ENCODE measurements at regions not wholly inside any gene's neighbourhood (a gene's known extent, or its start where the extent isn't known, plus 50 kb on each side); places are given as distances from the start of the nearest gene placed in this dataset.

GRCh38 chr11:97332271-97332670 is 942.5 kb downstream of the JRKL start:
- WGBS, 2 experiments (ENCODE audit: extremely low coverage in 2 of 2, insufficient read length in 1 of 2), result no CpG with 5 or more reads among the region's 2 CpGs
- Histone ChIP-seq H4K8ac (ENCODE audit: low read depth in 2 of 2, low read length in 2 of 2) (no peak overlapping the region), H3K36me3 (ENCODE audit: control insufficient read depth, insufficient read depth, low read length) (no peaks in the 10 kb centered on the region), H3K9ac (ENCODE audit: low read depth, low read length) (no peak overlapping the region), H3K79me1 (ENCODE audit: low read depth in 1 of 2, low read length in 2 of 2) (no peaks in the 10 kb centered on the region), H3K9me3 (ENCODE audit: control insufficient read depth, insufficient read depth, low read length) (peaks cover 5% of the 10 kb centered on the region), H3K27me3 (ENCODE audit: control insufficient read depth, insufficient read depth, low read length) (no peaks in the 10 kb centered on the region), H3K18ac (ENCODE audit: low read depth, low read length) (no peak overlapping the region), H2AK5ac (ENCODE audit: low read depth, low read length) (no peak overlapping the region), H3K23ac (ENCODE audit: low read depth, low read length) (no peak overlapping the region), H2BK15ac (ENCODE audit: low read depth, low read length) (no peak overlapping the region), H3K4me3 (ENCODE audit: insufficient read depth, low read depth, low read length) (no peak overlapping the region), H2BK5ac (ENCODE audit: low read depth, low read length, poor library complexity, severe bottlenecking) (no peak overlapping the region), H2AFZ (replicated peaks; ENCODE audit: low read length, poor library complexity) (no peak overlapping the region), H3K4ac (ENCODE audit: low read depth, low read length) (no peak overlapping the region), H3K56ac (ENCODE audit: extremely low read depth, insufficient read depth, low read length) (no peak overlapping the region), H2AK9ac (replicated peaks; ENCODE audit: low read depth, low read length, poor library complexity) (no peak overlapping the region), H4K91ac (ENCODE audit: insufficient read depth, low read depth, low read length) (no peak overlapping the region), H2BK120ac (ENCODE audit: low read depth, low read length) (no peak overlapping the region), H4K5ac (ENCODE audit: low read depth, low read length) (no peak overlapping the region), H4K20me1 (ENCODE audit: insufficient read depth, low read length) (no peaks in the 10 kb centered on the region), H3K4me1 (ENCODE audit: control insufficient read depth, insufficient read depth, low read length) (no peaks in the 10 kb centered on the region), H2BK20ac (ENCODE audit: low read depth, low read length) (no peak overlapping the region), H3K14ac (replicated peaks; ENCODE audit: low read depth, low read length) (no peak overlapping the region), H3K9me1 (ENCODE audit: insufficient read depth, low read length) (no peaks in the 10 kb centered on the region), H3K4me2 (ENCODE audit: low read depth, low read length) (no peak overlapping the region), H3K27ac (ENCODE audit: insufficient read depth, low read length) (no peak overlapping the region)
- intact Hi-C loops (cut with micrococcal nuclease), result no loop called here
- dilution Hi-C loops (cut with HindIII; ENCODE audit: low sequenced_read_pairs, unreplicated experiment), result no loop called here
- ATAC-seq (ENCODE audit: low read depth) (no peak), DNase-seq (no peak)
- POLR2A ChIA-PET (ENCODE audit: unreplicated experiment), result no interaction called here
- no peak for TF ChIP-seq ELK1 (IDR thresholded peaks at IDR 0.05; ENCODE audit: borderline replicate concordance, low read depth, low read length)
- no peak for TF ChIP-seq NFE2L2 (IDR thresholded peaks at IDR 0.05; ENCODE audit: low read depth, low read length)
- no peak for TF ChIP-seq CHD1 (IDR thresholded peaks at IDR 0.05; ENCODE audit: low read depth, low read length)
- TF ChIP-seq RCOR1 (IDR thresholded peaks at IDR 0.05; ENCODE audit: insufficient replicate concordance, low read length), result no peak
- no peak for TF ChIP-seq SMC3 (IDR thresholded peaks at IDR 0.05; ENCODE audit: low read depth, low read length)
- no peak for TF ChIP-seq MAZ (IDR thresholded peaks at IDR 0.05; ENCODE audit: borderline replicate concordance, low read depth, low read length)
- TF ChIP-seq CEBPB (IDR thresholded peaks at IDR 0.05; ENCODE audit: low read depth, low read length), result no peak
- no peak for TF ChIP-seq FOS (IDR thresholded peaks at IDR 0.05; ENCODE audit: low read depth, low read length)
- no peak for TF ChIP-seq BHLHE40 (IDR thresholded peaks at IDR 0.05; ENCODE audit: low read depth, low read length)
- no peak for TF ChIP-seq CTCF (conservative IDR thresholded peaks at IDR 0.05; ENCODE audit: low read depth, low read length)
- no peak for TF ChIP-seq POLR2A (IDR thresholded peaks at IDR 0.05; ENCODE audit: low read depth, low read length)
- TF ChIP-seq MXI1 (IDR thresholded peaks at IDR 0.05; ENCODE audit: borderline replicate concordance, low read depth, low read length), result no peak
- TF ChIP-seq USF2 (IDR thresholded peaks at IDR 0.05; ENCODE audit: low read depth, low read length), result no peak
- in situ Hi-C loops (cut with MboI; ENCODE audit: low sequenced_read_pairs), result no loop called here
- CTCF ChIA-PET, result no interaction called here
- BruUV-seq (replicated peaks), result no TSS peak

All from IMR-90 (cell line).